Neural cell (in vitro differentiated cells): ENCODE measurements at regions not wholly inside any gene's neighbourhood (a gene's known extent, or its start where the extent isn't known, plus 50 kb on each side); places are given as distances from the start of the nearest gene placed in this dataset.

Source experiments
- H2AFZ ChIP-seq: fragments of 200-600, 300-800 bp; sonication (generic), shearing (Covaris generic); 2 replicates; pipeline ENCODE4 v1.6.0; 2014; ENCODE audit warnings: low read depth, mild to moderate bottlenecking, antibody characterized with exemption, low read length, moderate library complexity
- H3F3A ChIP-seq: fragments of 200-600 bp; shearing (Covaris generic); 2 replicates; pipeline ENCODE4 v1.6.1; 2016; ENCODE audit warnings: mild to moderate bottlenecking, moderate library complexity, mixed read lengths, antibody characterized with exemption, low read length; ENCODE audit not compliant: insufficient read depth, poor library complexity, severe bottlenecking
- H3K27ac ChIP-seq: fragments of 200-600, 300-800 bp; sonication (generic), shearing (Covaris generic); 2 replicates; pipeline ENCODE4 v1.5.1; 2014; ENCODE audit warnings: mild to moderate bottlenecking, low read length, moderate library complexity
- H3K27me3 ChIP-seq: fragments of 300-800, 200-600 bp; sonication (generic), shearing (Covaris generic); 2 replicates; pipeline ENCODE4 v1.6.0; 2014; ENCODE audit warnings: mild to moderate bottlenecking, low read depth, low read length, moderate library complexity; ENCODE audit not compliant: insufficient read depth
- H3K36me3 ChIP-seq: fragments of 300-800, 200-600 bp; sonication (generic), shearing (Covaris generic); 2 replicates; pipeline ENCODE4 v1.5.1; 2014; ENCODE audit warnings: mild to moderate bottlenecking, antibody characterized with exemption, low read length, moderate library complexity; ENCODE audit not compliant: insufficient read depth
- H3K4me2 ChIP-seq: fragments of 300-800, 200-600 bp; sonication (generic), shearing (Covaris generic); 2 replicates; pipeline ENCODE4 v1.6.0; 2014; ENCODE audit warnings: mild to moderate bottlenecking, low read length
- H3K4me3 ChIP-seq: fragments of 300-800, 200-600 bp; sonication (generic), shearing (Covaris generic); 2 replicates; pipeline ENCODE4 v1.5.1; 2014; ENCODE audit warnings: mild to moderate bottlenecking, low read length, moderate library complexity
- H3K79me2 ChIP-seq: fragments of 200-600 bp; shearing (Covaris generic); replicated peaks from 2 replicates; pipeline ENCODE4 v1.6.0; 2014; ENCODE audit warnings: mild to moderate bottlenecking, low read length, moderate library complexity; ENCODE audit not compliant: insufficient read depth
- H3K9ac ChIP-seq: fragments of 300-800, 200-600 bp; sonication (generic), shearing (Covaris generic); 2 replicates; pipeline ENCODE4 v1.6.1; 2016; ENCODE audit warnings: mild to moderate bottlenecking, low read length, mixed read lengths
- H3K9me2 ChIP-seq: fragments of 200-600 bp; shearing (Covaris generic); 2 replicates; pipeline ENCODE4 v1.6.1; 2016; ENCODE audit warnings: mild to moderate bottlenecking, low read length, mixed read lengths; ENCODE audit not compliant: insufficient read depth
- H3K9me3 ChIP-seq: fragments of 200-600, 300-800 bp; sonication (generic), shearing (Covaris generic); 2 replicates; pipeline ENCODE4 v1.6.1; 2016; ENCODE audit warnings: mild to moderate bottlenecking, mixed run types, low read length, moderate library complexity, mixed read lengths
- H4K20me1 ChIP-seq: fragments of 200-600 bp; shearing (Covaris generic); 2 replicates; pipeline ENCODE4 v1.6.1; 2016; ENCODE audit warnings: mild to moderate bottlenecking, mixed run types; ENCODE audit not compliant: insufficient read depth
- CTCF ChIP-seq: fragments of 450-650 bp; IDR thresholded peaks from 2 replicates; pipeline ENCODE4 v1.5.1; 2014; ENCODE audit warnings: antibody characterized with exemption, mild to moderate bottlenecking, moderate library complexity; ENCODE audit not compliant: poor library complexity, severe bottlenecking
- EP300 ChIP-seq: fragments of 450-650 bp; conservative IDR thresholded peaks from 2 replicates; pipeline ENCODE4 v1.6.1; 2014; ENCODE audit warnings: antibody characterized with exemption, mild to moderate bottlenecking, moderate library complexity; ENCODE audit not compliant: poor library complexity, severe bottlenecking
- EZH2 ChIP-seq: fragments of 200-600, 300-800 bp; shearing (Covaris generic), sonication (generic); IDR thresholded peaks from 2 replicates; pipeline ENCODE4 v1.6.1; 2014; ENCODE audit warnings: antibody characterized with exemption, low read length, borderline replicate concordance, mild to moderate bottlenecking; ENCODE audit not compliant: insufficient read depth, poor library complexity, severe bottlenecking
- MXI1 ChIP-seq: fragments of 450-650 bp; conservative IDR thresholded peaks from 2 replicates; pipeline ENCODE4 v1.6.1; 2014; ENCODE audit warnings: antibody characterized with exemption, mild to moderate bottlenecking; ENCODE audit not compliant: poor library complexity, severe bottlenecking
- POLR2AphosphoS5 ChIP-seq: IDR thresholded peaks from 2 replicates; pipeline ENCODE4 v1.6.1; 2012
- RAD21 ChIP-seq: fragments of 450-650 bp; conservative IDR thresholded peaks from 2 replicates; pipeline ENCODE4 v1.6.1; 2014; ENCODE audit warnings: antibody characterized with exemption, mild to moderate bottlenecking, moderate library complexity
- REST ChIP-seq: IDR thresholded peaks from 2 replicates; pipeline ENCODE4 v1.6.1; 2012; ENCODE audit warnings: borderline replicate concordance
- SMC3 ChIP-seq: fragments of 450-650 bp; conservative IDR thresholded peaks from 2 replicates; pipeline ENCODE4 v1.6.1; 2014; ENCODE audit warnings: antibody characterized with exemption, mild to moderate bottlenecking, moderate library complexity; ENCODE audit not compliant: poor library complexity
- TAF1 ChIP-seq: IDR thresholded peaks from 2 replicates; pipeline ENCODE4 v1.6.1; 2012; ENCODE audit warnings: low read depth

GRCh38 chrX:43513085-43513484, 143.0 kb upstream of the MAOA start:
- Histone ChIP-seq H3K79me2 (no peaks in the 10 kb centered on the region), H4K20me1 (no peaks in the 10 kb centered on the region), H3K9me2 (no peaks in the 10 kb centered on the region), H3F3A (no peaks in the 10 kb centered on the region), H3K9me3 (no peaks in the 10 kb centered on the region), H2AFZ (no peak overlapping the region), H3K4me2 (no peak overlapping the region), H3K4me3 (no peak overlapping the region), H3K27me3 (no peaks in the 10 kb centered on the region), H3K9ac (no peak overlapping the region), H3K36me3 (no peaks in the 10 kb centered on the region), H3K27ac (no peak overlapping the region)
- TF ChIP-seq MXI1 (no peak), CTCF (no peak), POLR2AphosphoS5 (no peak), TAF1 (no peak), SMC3 (no peak), RAD21 (no peak), REST (no peak), EP300 (no peak), EZH2 (no peak)

GRCh38 chrX:43514820-43515219, 141.3 kb upstream of the MAOA start:
- Histone ChIP-seq H3K4me3 (no peak overlapping the region), H3K4me2 (no peak overlapping the region), H3K9me3 (no peaks in the 10 kb centered on the region), H3K9ac (no peak overlapping the region), H3K9me2 (no peaks in the 10 kb centered on the region), H3F3A (no peaks in the 10 kb centered on the region), H3K27ac (no peak overlapping the region), H4K20me1 (no peaks in the 10 kb centered on the region), H2AFZ (no peak overlapping the region), H3K36me3 (no peaks in the 10 kb centered on the region), H3K27me3 (no peaks in the 10 kb centered on the region), H3K79me2 (no peaks in the 10 kb centered on the region)
- no peak for TF ChIP-seq SMC3
- TF ChIP-seq TAF1 = no peak
- TF ChIP-seq POLR2AphosphoS5 = no peak
- TF ChIP-seq CTCF = no peak
- TF ChIP-seq REST = no peak
